HG02938 (cell line): ENCODE measurements at regions not wholly inside any gene's neighbourhood (a gene's known extent, or its start where the extent isn't known, plus 50 kb on each side); places are given as distances from the start of the nearest gene placed in this dataset.
"Not testable (repeated sequence)": the region's sequence is repeated elsewhere in the genome, so short reads cannot be mapped to it uniquely, and the experiment has no call there.

ENCODE experiments used
- ATAC-seq: cut with Tn5 transposase; IDR thresholded peaks from one replicate; pipeline ENCODE4 v1.9.1; 2021; ENCODE audit warnings: mild to moderate bottlenecking, moderate library complexity; ENCODE audit not compliant: unreplicated experiment

DNA sequence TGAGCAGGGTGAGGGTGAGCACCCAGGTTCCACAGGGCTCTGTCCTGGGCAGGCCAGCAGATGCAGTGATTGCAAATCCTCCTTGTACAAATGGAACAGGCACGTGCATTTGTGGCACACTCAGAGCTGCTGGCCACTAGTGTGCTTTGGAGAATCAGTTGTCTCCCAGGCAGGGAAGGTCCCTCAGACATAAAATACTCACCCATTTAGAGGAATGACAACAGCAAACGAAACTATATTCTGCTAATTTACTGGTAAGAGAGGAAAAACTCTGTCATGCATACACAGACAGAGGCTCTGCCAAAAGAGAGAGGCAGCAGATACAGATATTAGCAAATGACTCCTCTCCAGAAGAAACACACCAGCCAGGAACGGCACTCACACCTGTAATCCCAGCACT is 116.5 kb upstream of the PLGLB2 start:
- not testable (repeated sequence) for ATAC-seq

DNA sequence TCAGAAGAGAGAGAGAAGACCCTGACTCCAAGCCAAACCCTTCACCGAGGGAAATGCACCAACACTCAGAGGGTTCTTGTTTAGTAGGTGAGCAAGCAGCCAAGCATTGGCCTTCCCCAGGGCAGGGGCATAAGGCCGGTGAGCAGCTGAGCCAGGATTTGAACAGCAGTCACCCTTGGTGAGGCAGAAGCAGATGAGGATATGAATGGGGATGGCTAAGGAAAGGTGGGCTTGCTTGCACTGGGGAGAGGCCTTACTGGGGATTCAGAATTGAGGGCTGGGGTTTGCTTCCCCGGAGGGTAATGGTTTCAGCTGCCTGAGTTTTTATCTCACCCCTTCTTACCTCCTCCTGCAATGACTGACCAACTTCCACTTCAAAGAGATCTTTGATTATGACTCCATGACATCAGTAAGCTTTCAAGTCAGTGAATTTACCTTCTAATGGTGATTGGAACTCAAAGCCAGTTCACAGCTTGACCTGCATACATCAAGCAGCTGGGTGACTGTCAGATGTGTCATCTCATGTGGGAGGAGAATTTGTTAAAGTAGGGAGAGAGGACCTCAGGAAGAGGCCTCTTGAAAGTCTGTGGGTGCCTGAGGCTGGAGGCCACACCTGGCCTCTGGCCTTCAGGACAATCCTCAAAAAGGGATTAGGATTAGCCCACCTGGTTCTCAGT is 114.5 kb upstream of the PLGLB2 start:
- not testable (repeated sequence) for ATAC-seq

DNA sequence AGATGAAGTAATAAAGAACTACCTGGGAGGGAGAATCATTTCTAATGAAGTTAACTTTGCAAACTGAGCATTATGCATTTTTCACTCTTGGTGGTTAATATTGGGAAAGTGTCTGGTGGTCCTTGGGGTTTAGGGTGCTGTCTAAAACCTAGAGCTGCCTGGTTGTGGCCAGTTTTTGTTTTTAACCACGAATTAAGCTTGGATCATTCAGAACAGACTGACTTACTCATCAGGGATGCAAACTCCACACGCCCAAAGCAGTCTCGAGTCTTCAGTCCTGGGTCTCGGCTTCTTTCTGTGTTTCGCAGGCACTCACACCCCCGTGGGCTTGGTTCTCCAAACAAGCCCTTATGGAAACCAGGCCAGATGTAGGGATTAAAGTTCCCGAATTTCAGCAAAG is 113.8 kb upstream of the PLGLB2 start:
- not testable (repeated sequence) for ATAC-seq

DNA sequence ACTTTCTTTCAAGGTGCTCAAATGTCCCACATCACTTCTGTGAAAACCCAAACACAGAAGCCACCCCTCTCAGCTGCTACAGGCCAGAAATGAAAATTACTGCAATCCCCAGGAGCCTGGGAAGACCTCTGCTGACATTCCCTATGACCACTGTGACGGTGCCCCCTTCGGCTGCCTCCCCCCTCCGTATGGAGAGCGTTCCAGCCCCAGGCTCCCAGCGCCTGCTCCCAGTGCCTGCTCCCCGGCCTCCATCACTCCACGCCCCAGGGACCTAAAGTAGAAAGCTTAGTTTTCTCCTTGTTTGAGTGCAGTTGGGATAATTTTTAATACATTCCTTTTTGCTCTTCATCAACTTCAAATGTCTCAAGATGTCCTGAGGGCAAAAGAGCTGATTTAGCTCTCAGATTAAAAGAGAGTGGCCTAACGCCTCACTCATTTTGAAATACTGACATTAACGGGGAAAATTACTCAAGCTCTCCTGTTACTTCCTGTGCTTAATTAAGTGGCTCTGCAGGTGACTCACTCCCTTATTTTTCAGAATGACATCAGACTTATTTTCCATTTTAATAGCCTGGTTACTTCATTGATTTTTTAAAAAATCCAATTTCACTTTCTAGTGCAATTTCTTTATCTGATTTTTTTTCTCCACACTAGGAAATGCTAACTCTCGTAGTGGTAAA is 112.8 kb upstream of the PLGLB2 start:
- ATAC-seq, result not testable (repeated sequence)

DNA sequence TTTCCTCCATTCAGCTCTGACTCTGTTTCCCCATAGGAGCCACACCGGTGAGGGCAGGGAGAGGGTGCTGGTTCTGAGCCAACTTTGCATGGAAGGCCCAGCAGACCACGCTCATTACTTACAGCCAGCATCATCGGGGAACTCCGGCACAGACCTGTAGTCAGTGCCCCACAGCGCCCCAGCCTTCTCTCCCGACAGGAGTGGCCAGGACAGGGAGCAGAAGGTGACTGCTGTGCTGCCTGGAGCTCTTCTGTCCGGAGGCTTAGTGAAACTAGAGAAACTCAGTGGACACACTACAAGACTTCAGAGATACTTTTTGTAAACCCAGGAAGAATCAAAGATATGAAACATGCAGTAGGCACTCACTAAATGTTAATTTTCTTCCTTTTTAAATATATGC is 111.6 kb upstream of the PLGLB2 start:
- not testable (repeated sequence) for ATAC-seq

DNA sequence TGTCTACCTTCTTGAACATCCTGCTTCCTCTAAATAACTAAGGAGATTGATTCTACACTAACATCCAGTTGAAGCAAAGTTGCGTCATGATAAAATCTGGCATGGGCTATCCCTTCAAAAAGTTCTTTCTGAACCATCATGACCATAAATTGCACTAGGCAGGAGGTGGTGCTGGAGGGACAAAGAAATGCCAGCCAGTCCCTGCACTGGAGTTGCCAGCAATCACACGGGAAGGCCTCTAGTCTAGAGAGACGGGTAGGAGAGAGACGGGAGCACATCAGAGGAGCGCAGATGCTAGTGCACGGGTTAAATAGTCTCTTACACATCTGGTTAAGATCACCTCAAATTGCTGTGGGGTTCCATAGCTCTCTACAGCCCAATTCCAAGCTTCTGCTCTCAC is 111.2 kb upstream of the PLGLB2 start:
- ATAC-seq, result not testable (repeated sequence)

DNA sequence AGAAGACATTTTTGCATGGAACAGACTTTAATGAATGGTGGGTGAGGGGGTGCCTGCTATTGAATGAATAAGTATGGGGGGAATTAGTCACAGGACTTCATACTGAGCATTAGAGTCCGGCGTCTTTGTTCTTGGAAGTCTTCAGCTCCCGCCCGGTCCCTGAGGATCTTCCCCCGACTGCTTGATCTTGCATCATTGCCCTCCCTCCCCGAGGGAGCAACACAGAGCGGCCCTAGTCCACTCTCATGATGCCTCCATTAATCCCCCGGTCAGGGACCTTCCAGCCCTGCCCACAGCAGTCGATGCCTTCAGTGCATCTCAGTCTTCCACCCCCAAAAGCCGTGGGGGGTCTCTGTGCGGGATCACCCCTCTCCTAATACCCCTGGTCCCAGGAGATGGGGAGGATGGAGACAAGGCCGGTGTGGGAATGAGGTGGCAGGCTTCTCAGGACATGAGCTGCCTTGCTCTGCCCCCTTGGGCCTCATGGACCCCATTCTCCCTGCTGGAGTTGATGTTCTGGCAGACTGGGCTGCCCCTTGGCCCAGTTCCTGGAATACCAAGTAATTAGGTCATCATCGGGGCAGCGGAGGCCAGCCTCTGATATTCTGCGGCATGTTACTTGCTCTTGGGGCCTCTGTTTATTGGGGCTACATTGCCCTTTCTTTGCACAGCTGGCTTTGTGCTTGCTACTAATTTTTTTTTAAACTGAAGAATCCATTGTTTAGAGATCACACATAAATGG is 110.5 kb upstream of the PLGLB2 start:
- not testable (repeated sequence) for ATAC-seq

DNA sequence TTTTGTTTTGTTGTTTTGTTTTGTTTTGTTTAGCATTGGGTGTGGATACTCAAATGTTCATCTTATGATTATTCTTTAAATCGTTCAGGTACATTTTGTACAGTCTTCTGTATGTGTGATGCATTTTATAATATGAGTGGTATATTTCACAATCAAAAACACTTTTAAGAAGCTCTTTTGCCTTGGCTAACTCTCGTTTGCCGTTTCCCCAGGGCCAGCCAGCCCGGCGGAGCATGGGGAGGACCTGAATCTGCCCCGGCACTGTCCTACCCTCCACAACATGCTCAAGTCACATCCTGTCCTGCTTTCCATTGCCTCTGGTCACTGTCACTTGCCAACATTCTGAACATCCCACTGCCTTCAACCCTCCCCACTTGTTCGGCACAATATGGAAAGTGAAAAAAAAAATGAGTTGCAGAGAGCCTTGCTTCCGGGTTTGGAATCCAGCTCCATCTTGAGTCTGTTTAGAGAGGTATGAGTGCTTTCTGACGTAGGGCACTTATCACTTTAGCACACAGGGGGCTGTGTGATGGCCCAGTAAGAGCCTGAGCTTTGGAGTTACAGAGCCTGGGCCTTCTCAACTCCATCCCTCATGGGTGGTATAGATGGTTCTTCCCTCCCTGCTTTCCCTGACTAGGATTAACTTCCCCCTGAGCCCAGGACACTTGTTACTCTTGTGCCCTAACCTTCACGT is 109.6 kb upstream of the PLGLB2 start:
- not testable (repeated sequence) for ATAC-seq

DNA sequence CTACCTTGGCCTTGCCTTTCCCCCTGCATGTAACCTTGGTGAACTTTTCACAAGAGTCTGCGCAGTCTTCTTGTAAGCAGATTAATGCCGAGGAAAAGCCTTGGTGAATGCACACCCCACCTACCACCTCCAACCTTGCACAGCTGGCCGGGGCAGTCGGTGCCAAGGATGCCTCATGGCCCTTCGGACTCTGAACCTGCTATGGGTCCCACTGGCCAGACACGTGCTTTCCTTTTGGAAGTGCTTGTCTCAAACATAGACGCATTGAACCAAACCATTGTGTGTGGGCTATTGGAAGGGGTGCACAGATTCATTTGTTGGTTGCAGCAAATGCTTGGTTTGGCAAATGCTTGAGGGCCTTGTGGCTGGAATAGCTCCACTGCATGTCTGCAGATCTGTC is 109.0 kb upstream of the PLGLB2 start:
- ATAC-seq, result not testable (repeated sequence)

DNA sequence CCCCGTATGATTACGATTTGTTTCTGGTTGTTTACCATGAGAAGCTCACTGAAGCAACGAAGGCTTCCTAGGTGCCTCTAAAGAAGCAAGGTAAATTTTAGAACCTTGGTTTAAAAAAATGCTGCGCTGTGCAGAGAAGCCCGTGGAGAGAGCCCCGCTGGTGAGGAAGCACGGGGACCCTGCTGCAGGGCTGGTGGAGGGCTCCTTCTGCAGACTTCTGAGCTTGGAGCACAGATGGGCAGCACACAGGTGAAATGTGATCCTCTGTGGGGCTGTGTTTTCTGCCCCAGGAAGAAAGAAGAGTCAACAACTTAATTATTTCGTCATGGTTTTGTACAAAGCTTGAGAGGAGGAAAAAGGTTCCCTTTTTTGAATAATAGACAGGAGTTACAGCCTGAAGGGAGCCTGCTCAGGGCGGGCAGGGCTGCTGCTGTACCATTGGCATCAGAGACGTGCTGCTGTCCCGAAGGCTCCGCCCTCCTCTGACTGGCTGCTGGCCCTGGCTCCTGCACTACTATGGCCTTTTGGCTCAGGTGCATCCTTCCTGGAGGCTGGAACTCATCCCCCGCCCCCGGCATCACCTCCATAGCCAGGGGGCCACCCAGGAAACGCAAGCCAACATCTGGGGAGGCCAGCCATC is 108.0 kb upstream of the PLGLB2 start:
- ATAC-seq, result not testable (repeated sequence)

DNA sequence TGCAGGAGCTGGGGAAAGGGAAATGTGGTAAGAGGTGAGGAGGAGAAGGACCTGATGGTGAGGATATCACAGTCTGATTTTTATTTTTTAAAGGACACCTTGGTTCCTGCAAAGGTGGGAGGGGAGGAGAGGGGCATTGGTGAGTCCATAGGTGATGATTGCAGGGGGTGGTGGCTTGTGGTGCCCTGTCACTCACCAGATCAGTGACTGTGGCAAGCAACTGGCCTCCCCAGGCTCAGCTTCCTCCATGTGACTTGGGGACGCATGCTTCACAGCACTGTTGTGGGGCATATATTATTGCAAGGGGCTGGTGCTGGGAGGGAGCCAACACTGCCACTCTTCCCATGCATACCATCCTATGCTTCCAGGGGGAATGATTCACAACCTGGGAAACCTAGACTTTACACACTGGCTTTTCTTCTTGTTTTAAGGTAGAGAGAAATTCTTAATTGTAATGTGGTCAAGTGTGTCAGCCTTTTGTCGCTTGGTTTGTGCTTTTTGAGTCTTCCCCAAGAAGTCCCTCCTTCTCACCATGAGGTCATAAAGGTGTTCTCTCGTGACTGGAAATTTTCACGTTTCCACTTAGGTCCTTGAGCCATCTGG is 106.8 kb upstream of the PLGLB2 start:
- ATAC-seq, result not testable (repeated sequence)

DNA sequence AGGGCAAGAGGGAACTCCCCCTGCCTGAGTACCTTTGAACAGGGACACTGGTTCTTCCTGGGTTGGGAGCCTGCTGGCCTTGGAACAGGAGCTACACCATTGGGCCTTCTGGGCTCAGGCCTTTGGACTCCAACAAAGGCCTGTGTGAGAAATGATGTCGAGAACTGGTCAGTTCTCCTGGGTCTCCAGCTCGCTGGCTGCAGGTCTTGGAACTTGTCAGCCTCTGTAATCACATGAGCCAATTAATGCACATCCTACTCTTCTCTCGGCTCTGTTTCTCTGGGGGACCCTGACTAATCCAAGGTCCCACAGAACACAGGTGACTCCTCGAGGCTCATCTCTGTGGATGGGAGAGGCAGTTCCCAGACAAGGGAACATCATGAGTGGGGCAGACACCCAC is 104.7 kb upstream of the PLGLB2 start:
- ATAC-seq, result not testable (repeated sequence)

DNA sequence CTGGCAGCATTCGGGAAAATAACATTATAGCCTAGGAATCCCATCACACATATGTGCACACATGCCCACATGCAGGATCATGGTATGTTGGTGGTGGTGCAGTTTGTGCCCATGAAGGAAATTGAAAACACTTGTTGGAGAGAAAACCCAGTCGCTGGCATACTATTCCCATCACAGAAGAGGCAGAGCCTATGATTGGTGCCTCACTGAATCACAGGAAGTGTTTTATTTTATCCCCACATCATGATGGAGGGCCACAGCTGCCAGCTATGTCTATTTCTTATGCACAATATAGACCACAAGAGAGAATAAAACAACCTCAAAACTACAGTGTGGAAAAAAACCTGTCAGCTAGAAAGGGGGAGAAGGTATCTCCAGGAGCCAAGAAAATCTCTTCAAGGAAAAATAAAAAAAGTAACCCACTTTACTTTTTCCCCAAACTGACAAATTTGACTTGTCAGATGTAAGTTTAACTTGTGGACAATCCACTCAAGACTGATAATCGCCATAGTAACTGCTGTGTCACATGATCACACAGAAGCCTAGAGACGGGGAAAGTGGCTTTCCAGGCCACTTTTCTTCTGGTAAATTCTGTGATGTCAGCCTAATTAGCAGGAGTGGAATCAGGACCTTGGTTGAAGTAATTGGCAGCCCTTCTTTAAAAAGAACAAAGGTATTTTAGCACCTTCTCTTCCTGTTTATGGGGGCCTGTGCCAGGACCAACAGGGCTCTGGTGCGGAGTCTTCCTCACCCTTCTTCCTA is 100.0 kb upstream of the PLGLB2 start:
- not testable (repeated sequence) for ATAC-seq

DNA sequence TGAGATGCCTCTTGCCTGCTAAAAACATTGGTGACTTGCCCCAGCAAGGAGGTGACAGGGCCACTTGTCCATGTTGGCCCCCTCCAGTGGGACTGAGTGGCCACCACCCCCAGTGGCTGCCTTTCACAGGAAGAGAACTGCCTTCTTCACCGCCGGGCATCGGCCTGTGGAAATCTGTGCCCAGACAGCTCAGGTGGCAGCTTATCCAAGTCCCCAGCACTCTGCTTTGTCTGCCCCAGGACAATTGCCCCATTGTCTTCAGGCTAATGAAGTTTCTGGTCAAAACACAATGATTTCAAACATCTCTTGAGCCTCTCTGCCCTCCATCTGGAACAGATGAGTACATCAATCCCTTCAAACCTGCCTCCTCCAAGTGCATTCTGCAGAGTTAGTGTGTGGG is 99.1 kb upstream of the PLGLB2 start:
- not testable (repeated sequence) for ATAC-seq

DNA sequence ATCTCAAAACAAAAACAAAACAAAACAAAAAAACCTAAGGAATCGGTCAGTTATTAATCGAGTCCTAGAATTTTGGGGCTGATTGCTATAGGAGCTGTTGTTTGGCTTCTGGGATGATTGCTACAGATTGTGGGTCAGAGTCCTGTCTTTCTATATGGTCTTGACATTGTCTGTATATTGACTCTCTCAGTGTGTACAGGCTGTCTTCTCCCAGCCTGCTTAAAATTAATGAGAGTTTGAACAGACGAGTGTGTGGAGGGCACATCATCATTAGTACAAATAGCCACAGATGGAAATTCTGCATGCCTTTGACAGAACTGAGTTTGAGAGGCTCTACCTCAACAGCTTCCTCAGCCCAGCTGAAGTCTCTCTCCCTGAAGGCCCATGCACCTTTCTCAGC is 98.0 kb upstream of the PLGLB2 start:
- ATAC-seq, result not testable (repeated sequence)

DNA sequence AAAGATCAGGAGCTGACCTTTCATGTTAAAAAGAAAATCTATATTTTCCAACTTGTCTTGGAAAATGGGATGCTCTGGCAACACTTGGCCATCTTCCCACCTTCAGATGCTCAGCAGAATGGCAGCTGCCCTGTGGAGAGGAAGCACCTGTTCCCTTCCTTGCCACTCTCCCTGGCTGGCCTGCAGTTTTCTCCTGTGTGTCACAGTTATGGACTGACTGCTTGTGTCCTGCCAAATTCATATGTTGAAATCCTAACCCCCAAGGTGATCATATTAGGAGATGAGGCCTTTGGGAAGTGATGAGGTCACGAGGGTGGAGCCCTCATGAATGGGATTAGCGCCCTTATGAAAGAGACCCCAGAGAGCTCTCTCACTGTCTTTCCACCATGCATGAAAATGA is 97.0 kb upstream of the PLGLB2 start:
- ATAC-seq, result not testable (repeated sequence)

DNA sequence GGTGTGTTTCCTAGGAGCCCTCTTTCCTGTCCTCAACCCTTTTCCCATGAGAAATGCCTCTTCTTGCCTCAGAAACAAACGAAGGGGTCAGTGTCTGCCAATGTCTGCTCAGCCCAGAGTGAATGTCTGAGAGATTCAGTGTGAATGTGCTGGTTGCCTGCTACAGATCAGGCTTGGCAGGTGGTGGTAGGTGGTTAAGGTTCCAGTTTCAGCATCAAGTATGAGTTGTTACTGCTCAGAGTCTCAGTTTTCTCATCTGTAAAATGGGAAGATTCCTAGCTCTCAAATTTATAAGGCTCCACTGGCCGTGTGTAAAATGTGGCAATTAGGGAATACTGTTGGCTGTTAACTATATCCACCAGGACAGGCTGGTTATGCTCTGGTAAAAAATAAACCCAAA is 96.3 kb upstream of the PLGLB2 start:
- ATAC-seq, result not testable (repeated sequence)

DNA sequence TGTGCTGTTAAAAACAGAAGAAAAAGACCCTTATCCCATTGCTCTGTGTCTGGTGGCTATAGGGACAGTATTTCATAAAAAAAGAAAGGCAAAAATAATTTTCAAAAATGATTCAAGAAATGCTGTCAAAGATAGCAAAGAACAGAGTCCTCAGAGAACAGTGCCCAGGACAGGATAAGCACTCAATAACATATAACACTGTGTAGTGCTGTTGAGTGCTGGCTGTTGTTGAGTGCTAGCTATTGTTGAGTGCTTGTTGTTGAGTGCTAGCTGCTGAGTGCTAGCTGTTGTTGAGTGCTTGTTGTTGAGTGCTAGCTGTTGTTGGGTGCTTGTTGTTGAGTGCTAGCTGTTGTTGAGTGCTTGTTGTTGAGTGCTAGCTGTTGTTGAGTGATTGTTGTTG is 94.5 kb upstream of the PLGLB2 start:
- not testable (repeated sequence) for ATAC-seq

DNA sequence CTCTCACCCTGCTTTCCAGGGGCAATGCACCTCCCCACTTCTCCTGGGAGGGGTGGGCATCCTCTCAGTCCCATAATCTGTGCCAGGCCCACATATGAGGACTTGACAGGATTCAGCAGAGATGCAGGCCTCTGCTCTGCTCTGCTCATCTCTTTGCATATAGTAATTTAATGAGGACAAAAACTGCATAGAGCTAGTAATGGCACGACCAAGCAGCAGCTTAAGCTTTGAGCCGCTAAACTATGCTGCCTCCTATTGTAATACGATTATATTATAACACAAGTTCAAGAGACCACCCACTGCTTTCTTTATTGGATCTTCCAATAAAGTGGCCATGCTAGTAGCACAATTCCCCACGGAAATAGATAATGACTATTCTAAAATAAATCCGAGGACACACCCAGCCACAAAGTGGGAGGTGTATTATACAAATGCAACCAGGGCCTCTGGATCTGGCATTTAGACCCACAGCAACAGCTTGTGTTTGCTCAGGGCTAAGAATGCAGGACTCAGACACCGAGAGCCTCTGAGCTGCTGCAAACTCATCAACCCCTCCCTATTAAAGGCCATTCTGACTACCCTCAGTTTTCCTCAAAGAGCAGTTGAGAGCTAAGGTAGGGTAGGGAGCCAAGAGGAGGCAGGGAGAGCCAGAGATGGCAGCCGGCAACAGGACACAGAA is 93.6 kb upstream of the PLGLB2 start:
- ATAC-seq, result not testable (repeated sequence)
